T-helper 1 cell treated with Interleukin-12 subunit alpha and Interleukin-12 subunit beta and Interleukin-4 antibody, amounts not matched to agents 30 μg/mL and 1 μg/mL, for 36 hours (primary cell): ENCODE measurements at regions not wholly inside any gene's neighbourhood (a gene's known extent, or its start where the extent isn't known, plus 50 kb on each side); places are given as distances from the start of the nearest gene placed in this dataset.

Experiments used
- H3K27ac Mint-ChIP-seq: one replicate; pipeline ENCODE4 v1.8.0; 2021; ENCODE audit warnings: mild to moderate bottlenecking, mixed read lengths
- H3K27me3 Mint-ChIP-seq: one replicate; pipeline ENCODE4 v1.8.0; 2021; ENCODE audit warnings: low read depth, mixed read lengths
- H3K36me3 Mint-ChIP-seq: one replicate; pipeline ENCODE4 v1.8.0; 2021; ENCODE audit warnings: low read depth, mixed read lengths
- H3K4me1 Mint-ChIP-seq: one replicate; pipeline ENCODE4 v1.8.0; 2021; ENCODE audit warnings: low read depth, mixed read lengths
- H3K4me3 Mint-ChIP-seq: one replicate; pipeline ENCODE4 v1.8.0; 2021; ENCODE audit warnings: mild to moderate bottlenecking, moderate library complexity, mixed read lengths
- H3K9me3 Mint-ChIP-seq: one replicate; pipeline ENCODE4 v1.8.0; 2021; ENCODE audit warnings: mixed read lengths

GRCh38 chr20:4344670-4345069 is 95.6 kb upstream of the ADRA1D start:
- Mint-ChIP-seq H3K27me3 (peaks cover 62% of the 10 kb centered on the region), H3K4me3 (no peak overlapping the region), H3K4me1 (no peaks in the 10 kb centered on the region), H3K36me3 (no peaks in the 10 kb centered on the region), H3K27ac (no peak overlapping the region), H3K9me3 (no peaks in the 10 kb centered on the region)

- H3K9me3 Mint-ChIP-seq = no peaks in the 10 kb centered on the region
- no peaks in the 10 kb centered on the region for H3K4me1 Mint-ChIP-seq
- H3K27ac Mint-ChIP-seq = no peak overlapping the region
- H3K36me3 Mint-ChIP-seq = no peaks in the 10 kb centered on the region
- no peak overlapping the region for H3K4me3 Mint-ChIP-seq
- peaks cover 53% of the 10 kb centered on the region for H3K27me3 Mint-ChIP-seq
Measured at GRCh38 chr20:4342609-4343008, 93.5 kb upstream of the ADRA1D start.

- Mint-ChIP-seq H3K27me3 (peaks cover 48% of the 10 kb centered on the region), H3K9me3 (no peaks in the 10 kb centered on the region), H3K36me3 (no peaks in the 10 kb centered on the region), H3K4me1 (no peaks in the 10 kb centered on the region), H3K4me3 (no peak overlapping the region), H3K27ac (no peak overlapping the region)
Measured at GRCh38 chr20:4341804-4342485, 92.9 kb upstream of the ADRA1D start.

GRCh38 chr20:4335722-4336121 is 86.6 kb upstream of the ADRA1D start:
- Mint-ChIP-seq H3K27me3 (peaks cover 17% of the 10 kb centered on the region), H3K9me3 (no peaks in the 10 kb centered on the region), H3K36me3 (no peaks in the 10 kb centered on the region), H3K4me3 (no peak overlapping the region), H3K4me1 (no peaks in the 10 kb centered on the region), H3K27ac (no peak overlapping the region)

GRCh38 chr20:4332121-4332860 is 83.2 kb upstream of the ADRA1D start:
- H3K27ac Mint-ChIP-seq = no peak overlapping the region
- H3K4me1 Mint-ChIP-seq = no peaks in the 10 kb centered on the region

GRCh38 chr20:4330011-4330410 is 80.9 kb upstream of the ADRA1D start:
- Mint-ChIP-seq H3K27ac (no peak overlapping the region), H3K27me3 (peaks cover 4% of the 10 kb centered on the region), H3K36me3 (no peaks in the 10 kb centered on the region), H3K4me3 (no peak overlapping the region), H3K4me1 (no peaks in the 10 kb centered on the region), H3K9me3 (peaks cover 2% of the 10 kb centered on the region)

More at GRCh38 chr20:4332121-4332860, 83.2 kb upstream of the ADRA1D start:
- H3K4me3 Mint-ChIP-seq = no peak overlapping the region
- H3K36me3 Mint-ChIP-seq = no peaks in the 10 kb centered on the region
- H3K9me3 Mint-ChIP-seq = no peaks in the 10 kb centered on the region
- H3K27me3 Mint-ChIP-seq = peaks cover 6% of the 10 kb centered on the region

- peaks cover 4% of the 10 kb centered on the region for H3K27me3 Mint-ChIP-seq
- peaks cover 7% of the 10 kb centered on the region for H3K9me3 Mint-ChIP-seq
- H3K4me3 Mint-ChIP-seq = no peak overlapping the region
Measured at GRCh38 chr20:4329232-4329631, 80.1 kb upstream of the ADRA1D start.

GRCh38 chr20:4328541-4328940 is 79.5 kb upstream of the ADRA1D start:
- Mint-ChIP-seq H3K9me3 (peaks cover 7% of the 10 kb centered on the region), H3K4me3 (no peak overlapping the region), H3K4me1 (no peaks in the 10 kb centered on the region), H3K36me3 (no peaks in the 10 kb centered on the region), H3K27me3 (peaks cover 4% of the 10 kb centered on the region), H3K27ac (no peak overlapping the region)

More at GRCh38 chr20:4329232-4329631, 80.1 kb upstream of the ADRA1D start:
- Mint-ChIP-seq H3K4me1 (no peaks in the 10 kb centered on the region), H3K36me3 (no peaks in the 10 kb centered on the region), H3K27ac (no peak overlapping the region)

- Mint-ChIP-seq H3K9me3 (peaks cover 7% of the 10 kb centered on the region), H3K4me1 (no peaks in the 10 kb centered on the region), H3K27me3 (peaks cover 4% of the 10 kb centered on the region), H3K4me3 (no peak overlapping the region), H3K27ac (no peak overlapping the region), H3K36me3 (no peaks in the 10 kb centered on the region)
Measured at GRCh38 chr20:4327956-4328355, 78.9 kb upstream of the ADRA1D start.

GRCh38 chr20:4326195-4327065 is 77.3 kb upstream of the ADRA1D start:
- H3K27me3 Mint-ChIP-seq = peaks cover 4% of the 10 kb centered on the region
- H3K9me3 Mint-ChIP-seq = peaks cover 7% of the 10 kb centered on the region
- H3K27ac Mint-ChIP-seq = no peak overlapping the region
- no peaks in the 10 kb centered on the region for H3K4me1 Mint-ChIP-seq
- no peaks in the 10 kb centered on the region for H3K36me3 Mint-ChIP-seq
- H3K4me3 Mint-ChIP-seq = no peak overlapping the region

GRCh38 chr20:4325548-4326187 is 76.6 kb upstream of the ADRA1D start:
- H3K4me1 Mint-ChIP-seq = no peaks in the 10 kb centered on the region
- H3K4me3 Mint-ChIP-seq = no peak overlapping the region
- no peaks in the 10 kb centered on the region for H3K36me3 Mint-ChIP-seq
- peaks cover 4% of the 10 kb centered on the region for H3K27me3 Mint-ChIP-seq
- peaks cover 7% of the 10 kb centered on the region for H3K9me3 Mint-ChIP-seq
- no peak overlapping the region for H3K27ac Mint-ChIP-seq

- H3K27me3 Mint-ChIP-seq = peaks cover 4% of the 10 kb centered on the region
- no peak overlapping the region for H3K4me3 Mint-ChIP-seq
- no peaks in the 10 kb centered on the region for H3K4me1 Mint-ChIP-seq
- peaks cover 7% of the 10 kb centered on the region for H3K9me3 Mint-ChIP-seq
- no peaks in the 10 kb centered on the region for H3K36me3 Mint-ChIP-seq
- no peak overlapping the region for H3K27ac Mint-ChIP-seq
Measured at GRCh38 chr20:4324611-4325243, 75.6 kb upstream of the ADRA1D start.

- no peak overlapping the region for H3K27ac Mint-ChIP-seq
- no peaks in the 10 kb centered on the region for H3K36me3 Mint-ChIP-seq
- H3K9me3 Mint-ChIP-seq = peaks cover 7% of the 10 kb centered on the region
- H3K4me1 Mint-ChIP-seq = no peaks in the 10 kb centered on the region
- no peak overlapping the region for H3K4me3 Mint-ChIP-seq
- H3K27me3 Mint-ChIP-seq = peaks cover 4% of the 10 kb centered on the region
Measured at GRCh38 chr20:4322499-4322898, 73.4 kb upstream of the ADRA1D start.

- H3K36me3 Mint-ChIP-seq = no peaks in the 10 kb centered on the region
- H3K9me3 Mint-ChIP-seq = peaks cover 7% of the 10 kb centered on the region
- no peaks in the 10 kb centered on the region for H3K4me1 Mint-ChIP-seq
- peaks cover 6% of the 10 kb centered on the region for H3K27me3 Mint-ChIP-seq
- H3K4me3 Mint-ChIP-seq = no peak overlapping the region
- H3K27ac Mint-ChIP-seq = no peak overlapping the region
Measured at GRCh38 chr20:4320291-4320690, 71.2 kb upstream of the ADRA1D start.
